ENCODE measurements at regions not wholly inside any gene's neighbourhood (a gene's known extent, or its start where the extent isn't known, plus 50 kb on each side); places are given as distances from the start of the nearest gene placed in this dataset.
A peak's percentile ranks its signal among the peaks of the same experiment; 100 is the strongest.
"Not testable (repeated sequence)": the region's sequence is repeated elsewhere in the genome, so short reads cannot be mapped to it uniquely, and the experiment has no call there.

- no TSS peak for BruUV-seq (replicated peaks)
- Mint-ChIP-seq H3K4me3 (ENCODE audit: unreplicated experiment) (no peak overlapping the region), H3K9me3 (ENCODE audit: unreplicated experiment) (no peaks in the 10 kb centered on the region), H3K27me3 (ENCODE audit: insufficient read depth, unreplicated experiment) (no peaks in the 10 kb centered on the region), H3K4me1 (ENCODE audit: insufficient read depth, unreplicated experiment) (no peaks in the 10 kb centered on the region), H3K27ac (ENCODE audit: low read depth, unreplicated experiment) (no peak overlapping the region), H3K36me3 (ENCODE audit: insufficient read depth, unreplicated experiment) (no peaks in the 10 kb centered on the region)
- no peak for TF ChIP-seq CTCF (IDR thresholded peaks at IDR 0.05; ENCODE audit: unreplicated experiment)
- ChIA-PET POLR2A (no interaction called here), CTCF (interaction anchor here (0.6 kb wide), 1 partner anchor 38 kb away, joined by 4 read pairs; no protein-coding TSS in a partner anchor)
- intact Hi-C loops (cut with micrococcal nuclease): no loop called here
- DNase-seq (ENCODE audit: unreplicated experiment): no peak
Observed at GRCh38 chr18:76042511-76042910, 452.5 kb downstream of the ZNF516 start.

- TF ChIP-seq CTCF (IDR thresholded peaks at IDR 0.05; ENCODE audit: unreplicated experiment): no peak
- ChIA-PET POLR2A (no interaction called here), CTCF (interaction anchor here (0.5 kb wide), 1 partner anchor 476 kb away, joined by 5 read pairs; no protein-coding TSS in a partner anchor)
- peaks cover 7% of the 10 kb centered on the region for H3K9me3 Mint-ChIP-seq (ENCODE audit: unreplicated experiment)
- intact Hi-C loops (cut with micrococcal nuclease): no loop called here
- no peaks in the 10 kb centered on the region for H3K27me3 Mint-ChIP-seq (ENCODE audit: insufficient read depth, unreplicated experiment)
- H3K27ac Mint-ChIP-seq (ENCODE audit: low read depth, unreplicated experiment): no peak overlapping the region
- no peak overlapping the region for H3K4me3 Mint-ChIP-seq (ENCODE audit: unreplicated experiment)
- no TSS peak for BruUV-seq (replicated peaks)
- DNase-seq (ENCODE audit: unreplicated experiment): no peak
- no peaks in the 10 kb centered on the region for H3K36me3 Mint-ChIP-seq (ENCODE audit: insufficient read depth, unreplicated experiment)
- no peaks in the 10 kb centered on the region for H3K4me1 Mint-ChIP-seq (ENCODE audit: insufficient read depth, unreplicated experiment)
Observed at GRCh38 chr18:76018210-76018609, 476.8 kb downstream of the ZNF516 start.

- ChIA-PET POLR2A (no interaction called here), CTCF (interaction anchor here (0.6 kb wide), 1 partner anchor 42 kb away, joined by 5 read pairs; no protein-coding TSS in a partner anchor)
- no TSS peak for BruUV-seq (replicated peaks)
- Mint-ChIP-seq H3K4me1 (ENCODE audit: insufficient read depth, unreplicated experiment) (no peaks in the 10 kb centered on the region), H3K4me3 (ENCODE audit: unreplicated experiment) (no peak overlapping the region), H3K27me3 (ENCODE audit: insufficient read depth, unreplicated experiment) (no peaks in the 10 kb centered on the region), H3K36me3 (ENCODE audit: insufficient read depth, unreplicated experiment) (no peaks in the 10 kb centered on the region), H3K27ac (ENCODE audit: low read depth, unreplicated experiment) (no peak overlapping the region), H3K9me3 (ENCODE audit: unreplicated experiment) (peaks cover 7% of the 10 kb centered on the region)
- DNase-seq (ENCODE audit: unreplicated experiment): no peak
- intact Hi-C loops (cut with micrococcal nuclease): no loop called here
- TF ChIP-seq CTCF (IDR thresholded peaks at IDR 0.05; ENCODE audit: unreplicated experiment): no peak
Observed at GRCh38 chr18:76013057-76013456, 482.0 kb downstream of the ZNF516 start.

- no TSS peak for BruUV-seq (replicated peaks)
- Mint-ChIP-seq H3K27ac (ENCODE audit: low read depth, unreplicated experiment) (peak overlapping the region; percentile 63), H3K9me3 (ENCODE audit: unreplicated experiment) (no peaks in the 10 kb centered on the region), H3K36me3 (ENCODE audit: insufficient read depth, unreplicated experiment) (no peaks in the 10 kb centered on the region), H3K27me3 (ENCODE audit: insufficient read depth, unreplicated experiment) (no peaks in the 10 kb centered on the region), H3K4me1 (ENCODE audit: insufficient read depth, unreplicated experiment) (no peaks in the 10 kb centered on the region), H3K4me3 (ENCODE audit: unreplicated experiment) (no peak overlapping the region)
- DNase-seq (ENCODE audit: unreplicated experiment): no peak
- no peak for TF ChIP-seq CTCF (IDR thresholded peaks at IDR 0.05; ENCODE audit: unreplicated experiment)
- POLR2A ChIA-PET: no interaction called here
- CTCF ChIA-PET: no interaction called here
- intact Hi-C loops (cut with micrococcal nuclease): no loop called here
Observed at GRCh38 chr18:76005632-76006208, 489.3 kb downstream of the ZNF516 start.

- H3K27me3 Mint-ChIP-seq (ENCODE audit: insufficient read depth, unreplicated experiment); DNase-seq (ENCODE audit: unreplicated experiment); H3K4me3 Mint-ChIP-seq (ENCODE audit: unreplicated experiment); intact Hi-C loops (cut with micrococcal nuclease); CTCF ChIA-PET; BruUV-seq (replicated peaks); H3K4me1 Mint-ChIP-seq (ENCODE audit: insufficient read depth, unreplicated experiment); POLR2A ChIA-PET; H3K27ac Mint-ChIP-seq (ENCODE audit: low read depth, unreplicated experiment); H3K36me3 Mint-ChIP-seq (ENCODE audit: insufficient read depth, unreplicated experiment); H3K9me3 Mint-ChIP-seq (ENCODE audit: unreplicated experiment): not testable (repeated sequence)
Observed at GRCh38 chr18:75987913-75988312, 507.1 kb downstream of the ZNF516 start.

Data from MCF 10A (cell line).